HUES6 (cell line): ENCODE measurements at regions not wholly inside any gene's neighbourhood (a gene's known extent, or its start where the extent isn't known, plus 50 kb on each side); places are given as distances from the start of the nearest gene placed in this dataset.

Experiments used
- H3K27ac ChIP-seq: 2 replicates; pipeline ENCODE4 v1.7.0; 2013; ENCODE audit warnings: low read depth, mild to moderate bottlenecking, low read length, inconsistent platforms
- H3K27me3 ChIP-seq: 2 replicates; pipeline ENCODE4 v1.6.1; 2013; ENCODE audit warnings: low read length; ENCODE audit not compliant: control insufficient read depth, insufficient read depth
- H3K36me3 ChIP-seq: 2 replicates; pipeline ENCODE4 v1.6.1; 2013; ENCODE audit warnings: low read length; ENCODE audit not compliant: control insufficient read depth, insufficient read depth
- H3K4me1 ChIP-seq: 2 replicates; pipeline ENCODE4 v1.6.1; 2013; ENCODE audit warnings: low read length; ENCODE audit not compliant: control insufficient read depth, insufficient read depth
- H3K4me3 ChIP-seq: 2 replicates; pipeline ENCODE4 v1.5.1; 2013; ENCODE audit warnings: low read depth, low read length
- H3K9ac ChIP-seq: one replicate; pipeline ENCODE4 v1.6.1; 2013; ENCODE audit warnings: mild to moderate bottlenecking, low read length
- H3K9me3 ChIP-seq: 2 replicates; pipeline ENCODE4 v1.6.1; 2013; ENCODE audit warnings: low read depth, low read length; ENCODE audit not compliant: control insufficient read depth, insufficient read depth

- no peaks in the 10 kb centered on the region for H3K27me3 ChIP-seq
- no peaks in the 10 kb centered on the region; the same call in 1 of the 2 replicates for H3K4me1 ChIP-seq
- H3K9me3 ChIP-seq = no peaks in the 10 kb centered on the region
- H3K9ac ChIP-seq = no peak overlapping the region
- H3K4me3 ChIP-seq = no peak overlapping the region
- H3K36me3 ChIP-seq = no peaks in the 10 kb centered on the region
- no peak overlapping the region for H3K27ac ChIP-seq
These were observed 152.4 kb downstream of the KIF20B start for GRCh38 chr10:89853781-89854191.

DNA sequence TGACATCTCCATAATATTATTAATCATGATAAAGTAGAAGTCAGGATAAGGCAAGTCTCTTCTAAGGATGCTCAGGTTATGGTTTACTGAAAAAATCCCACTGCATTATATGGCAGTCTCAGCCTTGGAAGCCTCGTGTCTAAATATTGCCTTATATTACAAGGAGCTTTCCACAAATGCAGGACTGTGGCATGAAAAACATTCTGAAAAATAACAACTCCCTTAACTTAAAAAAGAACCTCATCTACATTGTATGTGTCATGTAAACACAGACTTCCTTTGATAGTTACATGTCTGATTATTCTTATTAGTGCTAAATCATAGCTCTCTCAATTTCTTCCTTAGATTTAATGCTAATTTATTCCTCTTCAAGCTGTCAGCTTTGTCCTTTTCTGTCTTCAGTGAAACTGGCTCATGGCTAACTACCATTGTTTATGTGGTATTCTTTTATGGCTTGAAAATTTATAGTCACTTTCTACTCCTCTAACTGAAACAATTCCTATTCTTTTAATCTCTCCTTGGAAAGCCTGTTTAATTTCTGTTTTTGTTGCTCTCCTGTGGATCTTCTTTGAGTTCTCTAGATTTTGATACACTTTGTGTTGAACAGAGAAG is 156.1 kb downstream of the KIF20B start:
- Histone ChIP-seq H3K27me3 (no peaks in the 10 kb centered on the region), H3K9me3 (no peaks in the 10 kb centered on the region), H3K36me3 (no peaks in the 10 kb centered on the region), H3K27ac (no peak overlapping the region), H3K4me3 (no peak overlapping the region), H3K4me1 (peaks cover 13% of the 10 kb centered on the region), H3K9ac (no peak overlapping the region)

GRCh38 chr10:89861199-89861573 is 159.8 kb downstream of the KIF20B start:
- H3K36me3 ChIP-seq = no peaks in the 10 kb centered on the region
- no peaks in the 10 kb centered on the region for H3K27me3 ChIP-seq
- peaks cover 13% of the 10 kb centered on the region for H3K4me1 ChIP-seq
- no peak overlapping the region for H3K9ac ChIP-seq
- no peak overlapping the region for H3K27ac ChIP-seq
- H3K4me3 ChIP-seq = no peak overlapping the region
- H3K9me3 ChIP-seq = no peaks in the 10 kb centered on the region

DNA sequence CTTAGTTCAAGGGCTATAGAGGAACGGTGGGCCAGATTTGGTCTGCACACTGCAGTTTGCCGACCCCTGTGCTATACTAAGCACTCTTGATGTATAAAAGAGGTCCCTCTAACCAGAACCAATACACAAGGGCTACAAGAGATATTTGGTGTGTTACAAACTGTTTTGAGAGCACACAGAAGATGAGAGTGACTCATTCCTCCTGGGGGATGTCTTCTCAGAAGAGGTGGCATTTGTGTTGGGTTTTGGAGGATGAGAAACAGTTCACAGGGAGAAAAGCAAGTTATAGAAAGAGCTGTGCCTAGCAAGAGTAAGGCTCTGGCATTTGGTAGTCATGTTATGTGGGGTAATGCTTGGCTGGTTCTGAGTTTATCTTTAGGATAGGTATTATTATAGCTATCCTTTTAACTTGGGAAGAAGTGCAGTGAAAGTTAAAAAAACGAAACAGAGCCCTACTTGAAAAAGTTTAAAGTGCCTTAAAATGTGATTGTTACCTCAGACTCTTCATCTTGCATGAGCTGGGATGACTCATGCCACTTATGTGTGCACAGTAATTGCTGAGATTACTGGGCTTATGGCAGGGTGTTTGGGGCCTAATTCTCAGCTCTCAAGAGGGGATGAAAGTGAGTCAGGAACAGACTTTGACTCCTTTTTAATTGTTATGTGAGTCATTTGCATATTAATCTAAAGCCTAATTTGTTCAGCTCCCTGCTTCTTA is 160.4 kb downstream of the KIF20B start:
- Histone ChIP-seq H3K36me3 (no peaks in the 10 kb centered on the region), H3K27ac (no peak overlapping the region), H3K4me3 (no peak overlapping the region), H3K9me3 (no peaks in the 10 kb centered on the region), H3K27me3 (no peaks in the 10 kb centered on the region), H3K4me1 (peaks cover 13% of the 10 kb centered on the region), H3K9ac (no peak overlapping the region)

- no peaks in the 10 kb centered on the region for H3K36me3 ChIP-seq
- no peaks in the 10 kb centered on the region for H3K9me3 ChIP-seq
- no peaks in the 10 kb centered on the region for H3K27me3 ChIP-seq
- H3K9ac ChIP-seq = no peak overlapping the region
- H3K27ac ChIP-seq = no peak overlapping the region
- H3K4me1 ChIP-seq = peaks cover 5% of the 10 kb centered on the region; the same call in 1 of the 2 replicates
- no peak overlapping the region for H3K4me3 ChIP-seq
These were observed 166.6 kb downstream of the KIF20B start for GRCh38 chr10:89867964-89868363.

GRCh38 chr10:89869180-89869579 is 167.8 kb downstream of the KIF20B start:
- Histone ChIP-seq H3K9me3 (no peaks in the 10 kb centered on the region), H3K9ac (no peak overlapping the region), H3K36me3 (no peaks in the 10 kb centered on the region), H3K27ac (no peak overlapping the region), H3K4me3 (no peak overlapping the region), H3K4me1 (peaks cover 5% of the 10 kb centered on the region; the same call in 1 of the 2 replicates), H3K27me3 (no peaks in the 10 kb centered on the region)

DNA sequence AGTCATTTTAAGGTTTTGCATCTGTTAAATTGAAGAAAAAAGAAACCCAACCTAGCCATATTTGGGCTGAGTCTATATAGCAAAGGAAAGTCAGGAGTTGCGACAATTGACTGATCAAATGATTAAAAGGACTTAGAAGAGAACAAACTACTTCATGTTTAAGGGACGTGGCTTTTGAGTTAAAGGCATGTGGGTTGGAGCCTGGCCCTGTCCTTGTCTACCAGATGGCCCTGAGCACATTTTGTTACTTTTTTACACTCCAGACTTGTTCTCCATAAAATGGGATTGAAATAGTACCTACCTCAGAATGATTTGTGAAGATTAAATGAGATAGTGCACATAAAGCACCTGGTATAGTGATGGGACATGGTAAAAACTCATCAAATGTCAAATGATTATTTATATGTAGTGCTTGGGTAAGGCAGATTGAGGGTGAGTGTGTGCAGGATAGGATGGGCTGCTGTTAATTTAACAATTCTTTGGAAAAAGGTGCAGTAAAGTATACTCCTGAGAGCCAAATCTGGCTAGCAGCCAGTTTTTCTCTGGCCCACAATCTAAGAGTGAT is 168.3 kb downstream of the KIF20B start:
- H3K9me3 ChIP-seq = no peaks in the 10 kb centered on the region; the same call in 1 of the 2 replicates
- no peak overlapping the region for H3K9ac ChIP-seq
- H3K36me3 ChIP-seq = no peaks in the 10 kb centered on the region
- H3K27ac ChIP-seq = no peak overlapping the region
- H3K4me3 ChIP-seq = no peak overlapping the region
- peaks cover 5% of the 10 kb centered on the region; the same call in 1 of the 2 replicates for H3K4me1 ChIP-seq
- no peaks in the 10 kb centered on the region for H3K27me3 ChIP-seq

- H3K4me1 ChIP-seq = peaks cover 5% of the 10 kb centered on the region; the same call in 1 of the 2 replicates
- H3K4me3 ChIP-seq = no peak overlapping the region
- no peaks in the 10 kb centered on the region; the same call in 1 of the 2 replicates for H3K9me3 ChIP-seq
- H3K27me3 ChIP-seq = no peaks in the 10 kb centered on the region
- H3K27ac ChIP-seq = no peak overlapping the region
- no peak overlapping the region for H3K9ac ChIP-seq
- H3K36me3 ChIP-seq = no peaks in the 10 kb centered on the region
These were observed 169.5 kb downstream of the KIF20B start for GRCh38 chr10:89870936-89871335.

- no peaks in the 10 kb centered on the region for H3K27me3 ChIP-seq
- H3K9me3 ChIP-seq = no peaks in the 10 kb centered on the region; the same call in 1 of the 2 replicates
- no peak overlapping the region for H3K4me3 ChIP-seq
- H3K27ac ChIP-seq = no peak overlapping the region
- peaks cover 5% of the 10 kb centered on the region; the same call in 1 of the 2 replicates for H3K4me1 ChIP-seq
- no peaks in the 10 kb centered on the region for H3K36me3 ChIP-seq
- no peak overlapping the region for H3K9ac ChIP-seq
These were observed 171.7 kb downstream of the KIF20B start for GRCh38 chr10:89873055-89873454.

- Histone ChIP-seq H3K27me3 (no peaks in the 10 kb centered on the region), H3K4me3 (no peak overlapping the region), H3K27ac (no peak overlapping the region), H3K4me1 (peaks cover 5% of the 10 kb centered on the region; the same call in 1 of the 2 replicates), H3K9me3 (peaks cover under 1% of the 10 kb centered on the region; the same call in 1 of the 2 replicates), H3K9ac (no peak overlapping the region), H3K36me3 (no peaks in the 10 kb centered on the region)
These were observed 174.2 kb downstream of the KIF20B start for GRCh38 chr10:89875557-89875956.

DNA sequence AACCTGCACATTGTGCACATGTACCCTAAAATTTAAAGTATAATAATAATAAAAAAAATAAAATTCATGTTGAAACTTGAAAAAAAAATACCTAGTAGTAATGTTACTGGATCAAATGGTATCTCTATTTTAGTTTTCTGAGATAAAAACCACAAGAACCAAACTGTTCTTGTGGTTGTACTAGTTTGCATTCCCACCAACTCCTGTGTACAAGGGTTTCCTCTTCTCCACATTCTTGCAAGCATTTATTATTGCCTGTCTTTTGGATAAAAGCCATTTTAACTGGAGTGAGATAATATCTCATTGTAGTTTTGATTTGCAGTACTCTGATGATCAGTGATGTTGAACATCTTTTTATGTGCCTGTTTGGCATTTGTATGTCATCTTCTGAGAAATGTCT is 177.7 kb downstream of the KIF20B start:
- Histone ChIP-seq H3K4me1 (no peaks in the 10 kb centered on the region), H3K27me3 (no peaks in the 10 kb centered on the region), H3K27ac (no peak overlapping the region), H3K4me3 (no peak overlapping the region), H3K9me3 (peaks cover 6% of the 10 kb centered on the region; the same call in 1 of the 2 replicates), H3K36me3 (no peaks in the 10 kb centered on the region), H3K9ac (no peak overlapping the region)
